Stimulated activated CD4-positive, alpha-beta T cell treated with anti-CD3 and anti-CD28 coated beads, TNF-alpha, amount 100 ng/mL, for 4 hours (primary cell): ENCODE measurements at regions not wholly inside any gene's neighbourhood (a gene's known extent, or its start where the extent isn't known, plus 50 kb on each side); places are given as distances from the start of the nearest gene placed in this dataset.
"Not testable (repeated sequence)": the region's sequence is repeated elsewhere in the genome, so short reads cannot be mapped to it uniquely, and the experiment has no call there.

ENCODE experiments used
- DNase-seq, 3 experiments: peaks; one replicate each; pipeline ENCODE4 v3.0.0-alpha.2; 2020; ENCODE audit warnings: low read depth in 3 of 3

DNA sequence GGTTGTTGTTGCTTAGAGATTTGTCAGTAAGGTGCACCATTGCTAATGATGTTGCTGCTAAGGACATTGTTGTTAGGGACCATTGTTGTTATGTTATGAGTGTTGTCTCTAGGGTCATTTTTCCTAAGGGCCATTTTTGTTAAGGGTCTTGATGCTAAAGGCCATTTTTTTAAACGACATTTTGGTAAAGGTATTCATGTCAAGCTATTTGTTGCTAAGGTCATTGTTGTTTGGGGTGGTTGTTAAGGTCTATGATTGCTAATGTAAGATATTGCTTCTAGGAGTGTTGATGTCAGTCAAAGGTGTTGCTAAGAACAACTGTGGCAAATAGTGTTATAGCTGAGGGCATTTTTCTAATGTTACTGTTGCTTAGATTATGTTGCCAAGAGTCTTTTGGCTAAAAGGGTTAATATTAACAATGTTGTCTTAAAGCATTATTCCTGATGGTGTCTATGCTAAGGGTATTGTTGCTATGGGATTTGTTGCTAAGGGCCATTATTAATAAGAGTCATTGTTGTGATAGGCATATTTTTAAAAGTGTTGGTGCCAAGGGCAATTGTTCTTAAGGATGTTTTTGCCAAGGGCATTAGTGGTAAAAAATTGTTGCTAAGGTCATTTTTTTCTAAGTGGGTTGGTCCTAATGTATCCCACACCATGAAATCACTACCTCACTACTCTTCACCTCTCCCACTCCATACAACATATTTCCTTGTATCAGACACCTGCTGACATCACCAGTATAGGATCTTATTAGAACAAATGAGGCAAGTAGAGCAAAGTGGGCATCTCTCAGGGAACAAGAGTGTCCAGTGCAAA, 56.2 kb downstream of the SPATA31A6 start:
- DNase-seq = not testable (repeated sequence)

DNA sequence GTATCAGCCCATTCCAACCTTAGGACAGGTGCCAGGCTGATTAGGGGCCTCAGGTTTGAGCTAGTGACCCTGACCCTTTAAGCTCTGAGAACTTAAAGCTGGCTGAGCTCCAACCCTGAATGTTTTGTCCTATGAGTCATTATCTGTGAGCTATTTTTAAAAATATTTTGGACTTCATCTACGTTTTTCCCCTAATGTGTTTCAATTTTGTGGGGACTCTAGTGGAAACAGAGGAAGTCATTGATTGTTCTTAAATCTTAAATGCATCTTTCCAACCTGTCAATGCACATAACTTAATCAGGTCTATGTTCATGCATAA, 56.8 kb downstream of the SPATA31A6 start:
- DNase-seq = not testable (repeated sequence)

DNA sequence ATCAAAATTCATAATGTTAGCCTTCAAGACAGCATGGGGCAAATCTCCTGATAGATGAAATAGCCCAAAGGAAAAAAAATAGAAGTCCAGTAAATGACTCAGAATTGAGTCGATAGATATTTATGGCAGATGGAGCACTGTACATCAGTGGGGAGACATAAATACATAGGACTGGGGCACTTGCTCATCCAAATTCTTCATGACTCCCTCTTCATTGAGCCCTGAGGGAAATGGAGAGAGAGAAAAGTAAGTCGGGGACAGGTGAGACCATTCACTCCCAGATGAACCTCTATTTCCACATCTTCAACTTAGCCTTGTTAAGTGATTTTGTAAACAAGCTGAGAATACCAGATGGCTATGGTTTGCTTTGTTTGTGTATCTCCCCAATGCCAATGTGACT, 59.8 kb downstream of the SPATA31A6 start:
- not testable (repeated sequence) for DNase-seq

DNA sequence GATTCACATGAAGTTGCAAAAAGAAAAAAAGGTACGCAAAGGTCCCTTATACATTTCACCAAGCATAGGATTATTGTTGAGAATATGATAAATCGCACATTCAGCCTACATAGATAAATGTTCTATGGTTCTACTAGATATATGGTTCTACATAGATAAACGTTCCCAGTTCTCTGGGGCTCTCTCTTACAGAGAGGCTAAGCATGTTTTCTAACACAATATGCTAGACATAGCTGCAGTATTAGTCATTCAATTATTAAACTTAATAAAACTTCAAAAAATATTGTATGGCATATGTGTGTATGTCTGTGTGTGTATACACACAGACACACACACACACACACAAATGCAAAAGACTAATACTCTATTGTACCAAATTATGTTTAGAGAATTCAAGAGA, 60.4 kb downstream of the SPATA31A6 start:
- DNase-seq = not testable (repeated sequence)

DNA sequence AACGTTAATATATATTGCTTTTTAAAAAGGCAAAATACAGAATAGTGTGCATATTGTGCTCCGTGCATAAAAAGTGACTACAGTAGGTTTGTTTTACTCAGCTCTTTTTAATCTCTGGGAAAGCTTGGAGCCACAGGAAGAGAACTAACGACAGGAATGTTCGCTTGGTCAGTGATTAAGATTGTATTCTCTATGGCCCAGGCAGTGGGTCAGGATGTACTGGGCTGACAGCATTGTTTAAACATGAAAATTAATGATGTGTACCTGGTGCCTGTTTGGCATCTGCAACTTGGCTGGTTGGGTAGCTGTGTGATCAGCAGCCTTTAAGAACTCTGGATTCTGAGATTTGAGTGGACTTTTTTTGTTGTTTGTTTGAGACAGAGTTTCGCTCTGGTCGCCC, 85.3 kb downstream of the SPATA31A6 start:
- not testable (repeated sequence) for DNase-seq

DNA sequence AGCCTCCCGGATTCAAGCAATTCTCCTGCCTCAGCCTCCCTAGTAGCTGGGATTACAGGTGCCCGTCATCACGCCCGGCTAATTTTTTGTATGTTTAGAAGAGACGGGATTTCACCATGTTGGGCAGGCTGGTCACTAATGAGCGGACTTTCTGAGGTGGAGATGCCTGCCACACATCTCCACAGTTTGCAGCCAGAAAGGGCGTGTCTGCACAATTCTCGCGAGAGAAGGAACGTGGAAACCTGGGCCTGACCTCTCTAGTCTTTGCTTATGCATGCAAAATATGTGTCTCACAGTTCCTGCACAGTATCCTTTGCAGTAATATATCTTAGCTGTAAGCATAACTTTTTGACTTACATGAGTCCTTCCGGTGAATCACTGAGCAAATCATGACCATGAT, 85.7 kb downstream of the SPATA31A6 start:
- not testable (repeated sequence) for DNase-seq

DNA sequence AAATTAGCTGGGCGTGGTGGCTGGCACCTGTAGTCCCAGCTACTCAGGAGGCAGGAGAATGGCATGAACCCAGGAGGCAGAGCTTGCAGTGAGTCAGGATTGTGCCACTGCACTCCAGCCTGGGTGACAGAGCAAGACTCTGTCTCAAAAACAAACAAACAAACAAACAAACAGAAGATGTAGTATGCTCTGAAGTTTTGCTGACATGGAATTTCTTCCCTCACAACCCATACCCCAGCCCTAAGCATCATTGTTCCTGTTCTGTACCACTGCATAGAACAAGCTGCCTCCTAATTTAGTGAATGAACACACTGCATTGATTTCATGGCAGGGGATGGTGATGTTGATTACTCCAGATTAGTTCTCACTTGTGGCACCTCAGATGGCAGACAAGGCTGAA, 89.7 kb downstream of the SPATA31A6 start:
- DNase-seq = not testable (repeated sequence)

DNA sequence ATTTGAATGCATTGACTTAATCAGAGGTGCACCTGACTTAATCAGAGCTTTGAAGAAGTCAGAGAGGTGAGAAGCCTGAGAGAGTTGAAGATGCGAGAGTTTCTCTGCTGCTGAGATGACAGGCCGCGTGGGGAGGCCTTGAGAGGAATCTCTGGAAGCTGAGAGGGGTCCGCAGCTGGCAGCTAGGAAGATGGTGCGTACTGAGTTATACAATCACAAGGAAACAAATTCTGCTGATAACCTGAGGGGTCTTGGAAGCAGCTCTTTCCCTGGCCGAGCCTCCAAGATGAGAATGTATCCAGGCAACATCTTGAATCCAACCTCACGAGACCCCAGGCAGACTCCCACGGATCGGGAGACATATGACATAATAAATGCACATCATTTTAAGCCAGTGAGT, 91.7 kb downstream of the SPATA31A6 start:
- DNase-seq = no peak

DNA sequence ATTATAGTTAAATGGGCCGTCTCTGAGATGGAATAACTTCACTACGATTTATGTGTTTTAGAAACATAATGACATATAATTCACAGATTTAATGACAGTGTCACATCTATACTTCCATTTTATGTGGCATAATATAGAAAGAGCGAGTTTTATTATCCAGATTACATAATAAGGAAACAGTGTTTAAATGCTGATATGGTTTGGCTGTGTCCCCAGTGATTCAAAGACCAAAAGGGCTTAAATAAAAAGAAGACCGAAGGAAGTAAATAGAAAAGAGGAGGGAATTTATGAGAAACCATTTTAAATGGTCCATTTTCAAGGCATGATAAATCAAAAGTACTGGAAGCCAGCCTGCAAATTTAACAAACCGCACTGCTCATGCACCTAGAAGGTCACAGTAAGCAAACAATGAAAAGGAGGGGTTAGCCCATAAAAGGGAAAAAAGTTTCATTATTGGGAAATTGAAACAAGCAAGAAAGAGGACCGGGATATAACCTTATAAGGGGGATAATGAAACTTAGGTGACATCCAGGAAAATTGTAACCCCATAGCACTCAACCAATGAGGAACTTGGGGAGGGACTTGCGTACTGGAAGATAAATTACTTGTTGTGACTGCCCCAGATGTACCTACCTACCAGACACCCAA, 99.2 kb downstream of the SPATA31A6 start:
- DNase-seq = not testable (repeated sequence)

DNA sequence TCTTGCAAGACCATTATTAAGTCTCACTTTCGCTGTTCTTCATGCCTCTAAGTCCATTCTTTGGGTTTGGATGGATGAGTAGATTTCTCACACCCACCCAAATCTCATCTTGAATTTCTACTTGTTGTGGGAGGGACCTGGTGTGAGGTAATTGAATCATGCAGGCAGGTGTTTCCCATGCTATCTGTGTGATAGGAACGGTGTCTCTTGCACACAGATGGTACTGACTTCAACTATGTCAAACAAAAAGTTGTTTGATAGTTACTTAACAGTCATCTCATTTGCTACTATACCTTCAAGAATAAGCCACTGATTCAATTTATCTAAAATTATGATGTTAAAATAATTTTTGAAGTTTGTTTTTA, 99.7 kb downstream of the SPATA31A6 start:
- DNase-seq = not testable (repeated sequence)

DNA sequence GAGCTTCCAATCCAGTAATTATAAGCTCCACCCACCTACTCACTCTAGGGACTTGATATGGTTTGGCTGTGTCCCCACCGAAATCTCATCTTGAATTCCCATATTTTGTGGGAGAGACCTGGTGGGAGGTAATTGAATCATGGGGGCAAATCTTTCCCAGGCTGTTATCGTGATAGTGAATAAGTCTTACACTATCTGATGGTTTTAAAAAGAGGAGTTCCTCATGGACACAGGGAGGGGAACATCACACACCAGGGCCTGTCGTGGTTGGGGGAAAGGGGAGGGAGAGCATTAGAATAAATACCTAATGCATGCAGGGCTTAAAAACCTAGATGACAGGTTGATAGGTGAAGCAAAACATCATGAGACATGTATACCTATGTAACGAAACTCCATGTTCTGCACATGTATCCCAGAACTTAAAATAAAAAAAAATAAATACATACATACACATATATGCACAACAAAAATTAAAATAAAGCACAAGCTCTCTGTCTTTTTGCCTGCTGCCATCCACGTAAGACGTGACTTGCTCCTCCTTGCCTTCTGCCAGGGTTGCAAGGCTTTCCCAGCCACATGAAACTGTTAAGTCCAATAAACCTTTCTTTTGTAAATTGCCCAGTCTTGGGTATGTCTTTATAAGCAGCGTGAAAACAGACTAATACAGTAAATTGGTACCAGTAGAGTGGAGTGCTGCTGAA, 102.8 kb downstream of the SPATA31A6 start:
- not testable (repeated sequence) for DNase-seq

DNA sequence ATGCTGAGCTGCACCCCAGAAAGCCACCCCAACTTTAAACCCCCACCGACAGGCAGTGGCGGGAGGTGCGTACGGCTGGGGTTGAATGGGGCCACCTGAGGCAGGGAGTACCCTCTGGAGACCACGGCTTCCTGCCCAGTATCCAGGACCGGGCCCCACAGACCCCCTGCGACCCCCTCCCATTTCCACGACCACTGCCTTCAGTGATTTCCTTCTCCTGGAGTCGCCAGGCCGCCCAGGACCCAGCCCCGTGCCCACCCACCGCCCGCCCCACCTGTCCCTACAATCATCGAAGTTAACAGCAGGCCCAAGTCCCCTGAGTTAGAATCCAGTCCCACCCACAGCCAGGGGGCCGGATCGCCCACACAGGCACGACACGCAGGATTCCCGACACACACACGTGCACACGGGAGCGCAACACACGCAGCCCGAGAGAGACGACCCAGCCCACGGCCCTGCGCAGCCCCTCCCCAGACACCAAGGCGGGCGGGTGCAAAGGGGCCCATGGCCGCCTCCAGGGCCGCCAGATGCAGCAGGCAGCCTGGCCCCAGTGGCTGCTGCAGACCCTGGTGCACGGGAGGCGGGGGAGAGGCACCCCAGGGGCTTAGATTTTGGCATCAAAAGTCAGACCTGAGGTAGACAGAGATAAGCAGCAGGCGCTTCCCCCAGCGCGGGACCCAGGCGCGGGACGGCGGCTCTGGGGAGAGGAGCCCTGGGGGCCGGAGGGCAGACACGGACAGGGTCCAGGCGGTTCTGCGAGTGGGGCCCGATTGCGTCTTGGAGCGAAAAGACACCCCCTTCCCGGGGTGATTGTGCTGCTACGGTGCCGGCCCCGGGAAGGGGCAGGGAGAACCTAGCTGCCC, 104.8 kb downstream of the SPATA31A6 start:
- not testable (repeated sequence) for DNase-seq

DNA sequence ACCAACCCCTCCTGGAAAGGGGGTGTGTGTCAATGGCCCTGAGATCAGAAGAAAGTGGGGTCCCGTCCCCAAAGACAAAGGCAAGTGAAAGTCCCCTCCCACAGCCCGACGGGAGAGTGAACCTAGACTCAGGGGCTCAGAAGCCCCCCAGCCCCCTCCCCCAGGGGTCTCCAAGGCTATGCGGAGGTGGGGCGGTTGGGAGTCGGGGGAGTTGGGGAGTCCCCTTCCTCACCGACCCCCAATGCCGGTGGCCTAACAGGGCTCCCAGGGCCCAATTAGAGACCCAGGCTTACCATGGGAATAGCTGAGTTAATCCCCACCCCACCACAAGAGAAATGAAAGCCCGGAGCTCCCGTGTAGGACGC, 105.4 kb downstream of the SPATA31A6 start:
- not testable (repeated sequence) for DNase-seq

DNA sequence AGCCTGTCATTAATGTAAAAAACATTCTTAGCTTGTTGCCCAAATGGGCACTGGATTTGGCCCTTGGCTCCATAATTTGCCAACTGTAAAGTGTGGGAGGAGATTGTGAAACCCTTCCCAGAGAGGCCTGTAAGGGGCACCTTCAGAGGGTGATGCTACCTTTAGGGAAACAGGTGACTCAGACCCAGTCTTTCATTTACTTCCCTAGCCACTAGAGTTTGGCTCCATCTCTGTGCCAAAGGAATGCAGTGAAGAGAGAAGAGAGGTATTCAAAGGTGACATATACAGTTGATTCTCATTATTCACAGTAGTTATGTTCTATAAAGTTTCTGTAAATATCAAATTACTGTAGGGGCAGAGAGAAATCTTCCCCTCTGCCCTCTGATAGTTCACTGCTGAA, 116.7 kb downstream of the SPATA31A6 start:
- DNase-seq = not testable (repeated sequence)

DNA sequence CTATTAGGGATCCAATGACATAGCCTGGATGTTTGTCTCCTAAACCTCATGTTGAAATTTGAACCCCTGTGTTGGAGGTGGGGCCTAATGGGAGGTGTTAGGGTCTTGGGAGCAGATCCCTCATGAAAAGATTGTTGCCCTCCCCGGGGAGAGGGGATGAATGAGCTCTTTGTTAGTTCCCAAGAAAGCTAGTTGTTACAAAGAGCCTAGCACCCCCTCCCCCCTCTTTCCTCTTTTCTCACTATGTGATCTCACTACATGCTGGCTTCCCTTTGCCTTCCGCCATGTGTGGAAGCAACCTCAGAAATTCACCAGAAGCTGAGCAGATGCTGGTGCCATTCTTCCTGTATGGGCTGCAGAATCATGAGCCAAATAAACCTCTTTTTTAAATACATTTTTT, 123.2 kb downstream of the SPATA31A6 start:
- not testable (repeated sequence) for DNase-seq

DNA sequence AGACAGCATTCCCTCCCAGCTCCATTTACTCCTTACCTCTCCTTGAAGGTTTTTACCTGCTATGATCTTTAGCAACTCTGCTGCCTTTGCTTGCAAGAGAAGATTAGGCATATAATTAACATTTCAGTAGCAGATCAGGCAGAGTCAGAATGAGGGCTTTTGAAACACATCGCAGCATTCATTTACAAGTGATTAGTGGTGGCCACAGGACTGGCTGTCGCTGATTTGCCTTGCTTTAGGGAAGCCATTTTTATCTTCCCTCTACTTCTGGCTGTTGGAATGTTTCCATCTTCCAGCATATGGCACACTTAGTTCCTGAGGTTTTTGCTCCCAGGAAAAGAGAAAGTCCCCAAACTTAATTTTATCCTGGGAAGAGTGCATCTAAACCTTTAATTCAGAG, 124.0 kb downstream of the SPATA31A6 start:
- not testable (repeated sequence) for DNase-seq

DNA sequence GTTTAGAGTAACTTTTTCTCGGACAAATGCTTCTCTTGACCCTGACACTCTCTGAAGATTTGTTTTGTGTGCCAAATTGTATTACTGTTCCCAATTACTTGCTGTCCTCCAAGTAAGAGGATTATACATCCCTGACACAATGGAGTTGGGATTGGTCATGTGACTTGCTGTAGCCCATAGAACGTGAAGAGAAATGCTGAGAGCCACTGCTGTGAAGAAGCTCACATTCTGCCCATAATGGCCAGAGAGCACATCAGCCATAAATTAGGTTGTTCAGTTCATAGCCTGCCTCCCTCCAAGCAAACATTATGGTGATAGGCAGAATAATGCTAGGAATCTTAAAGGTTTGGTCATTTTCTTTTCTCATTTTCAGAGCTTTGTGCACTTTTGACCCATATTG, 127.5 kb downstream of the SPATA31A6 start:
- DNase-seq = not testable (repeated sequence)

DNA sequence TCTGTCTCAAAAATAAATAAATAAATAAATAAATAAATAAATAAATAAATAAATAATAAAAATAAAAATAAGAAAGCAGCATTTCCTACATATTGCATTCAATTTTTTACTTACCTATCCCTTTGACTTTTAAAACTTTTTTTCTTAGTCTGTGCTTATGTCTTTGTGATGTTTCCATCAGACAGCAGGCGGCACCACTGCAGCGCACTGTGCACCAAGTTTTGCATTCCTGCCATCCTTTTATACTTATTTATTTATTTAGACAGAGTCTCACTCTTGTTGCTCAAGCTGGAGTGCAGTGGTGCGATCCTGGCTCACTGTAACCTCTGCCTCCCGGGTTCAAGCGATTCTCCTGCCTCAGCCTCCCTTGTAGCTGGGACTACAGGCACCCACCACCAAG, 132.6 kb downstream of the SPATA31A6 start:
- not testable (repeated sequence) for DNase-seq

DNA sequence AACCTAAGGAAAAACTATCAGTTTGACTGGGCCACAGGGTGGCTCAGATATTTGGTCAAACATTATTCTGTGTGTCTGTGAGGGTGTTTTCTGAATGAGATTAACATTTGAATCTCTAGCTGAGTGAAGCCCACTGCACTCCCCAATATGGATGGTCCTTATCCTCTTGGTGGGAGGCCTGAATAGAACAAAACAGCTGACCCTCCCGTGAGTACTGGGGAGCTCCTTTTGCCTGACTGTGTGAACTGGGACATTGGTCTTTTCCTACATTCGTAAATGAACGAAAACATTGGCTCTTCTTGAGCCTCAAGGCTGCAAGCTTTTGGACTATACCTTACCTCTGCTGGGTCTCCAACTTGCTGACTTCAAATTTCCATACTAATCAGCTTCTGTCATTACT, 134.2 kb downstream of the SPATA31A6 start:
- DNase-seq = not testable (repeated sequence)

DNA sequence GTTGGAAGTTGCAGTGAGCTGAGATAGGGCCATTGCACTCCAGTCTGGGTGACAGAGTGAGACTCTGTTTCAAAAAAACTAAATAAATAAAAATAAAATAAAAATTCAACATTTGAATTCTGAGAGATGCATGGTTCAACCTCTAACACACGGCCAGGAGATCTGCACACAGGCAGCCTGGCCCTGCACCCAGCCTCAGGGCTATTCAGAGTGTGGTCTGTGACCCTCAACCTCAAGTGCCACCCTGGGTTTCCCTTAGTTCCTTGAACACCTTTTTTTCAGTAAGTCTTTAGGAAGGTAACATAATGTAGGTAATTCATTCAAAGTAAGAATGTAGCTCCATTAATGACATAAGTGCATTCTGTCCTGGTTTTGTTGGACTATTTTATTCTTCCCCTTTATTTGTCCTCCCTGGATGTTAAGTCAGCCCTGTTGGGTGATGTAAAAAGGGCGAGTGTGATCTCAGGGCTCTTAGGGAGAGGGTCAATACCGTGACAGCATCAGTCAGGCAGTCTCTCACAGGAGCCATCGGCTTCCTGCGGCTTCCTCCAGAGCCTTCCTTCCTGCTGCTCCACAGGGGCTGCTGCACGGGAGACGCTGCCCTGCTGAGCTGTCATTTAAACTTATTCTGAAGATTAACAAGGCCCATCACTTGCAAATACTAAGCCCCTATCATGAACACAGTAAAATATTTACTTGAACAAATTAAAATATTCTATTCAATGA, 139.8 kb downstream of the SPATA31A6 start:
- not testable (repeated sequence) for DNase-seq

DNA sequence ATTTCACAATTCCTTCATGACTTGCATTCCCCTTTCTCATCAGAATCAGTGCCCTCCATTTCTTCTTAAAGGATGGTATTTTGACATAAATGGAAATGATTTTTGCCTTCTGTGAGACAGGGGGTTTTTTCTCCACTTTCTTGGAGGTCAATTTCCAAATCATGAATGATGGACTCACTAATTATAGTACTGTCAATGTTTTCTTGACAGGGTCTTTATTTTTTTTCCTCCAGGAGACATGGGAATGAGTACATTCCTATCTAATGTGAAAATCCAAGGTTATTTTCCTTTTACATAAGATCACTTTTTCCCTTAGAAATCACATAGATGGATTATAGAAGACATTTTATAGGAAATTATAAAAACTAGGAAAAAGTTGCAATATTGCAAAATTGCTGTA, 141.7 kb downstream of the SPATA31A6 start:
- DNase-seq = not testable (repeated sequence)
